22Rv1 (cell line): ENCODE measurements at regions not wholly inside any gene's neighbourhood (a gene's known extent, or its start where the extent isn't known, plus 50 kb on each side); places are given as distances from the start of the nearest gene placed in this dataset.

ENCODE experiments used
- CTCF ChIP-seq: fragments of 450-650 bp; IDR thresholded peaks from 2 replicates; pipeline ENCODE4 v1.5.1; 2017; ENCODE audit warnings: mild to moderate bottlenecking
- ZFX ChIP-seq: fragments of 450-650 bp; IDR thresholded peaks from 2 replicates; pipeline ENCODE4 v1.6.1; 2017; ENCODE audit warnings: antibody characterized with exemption, borderline replicate concordance

DNA sequence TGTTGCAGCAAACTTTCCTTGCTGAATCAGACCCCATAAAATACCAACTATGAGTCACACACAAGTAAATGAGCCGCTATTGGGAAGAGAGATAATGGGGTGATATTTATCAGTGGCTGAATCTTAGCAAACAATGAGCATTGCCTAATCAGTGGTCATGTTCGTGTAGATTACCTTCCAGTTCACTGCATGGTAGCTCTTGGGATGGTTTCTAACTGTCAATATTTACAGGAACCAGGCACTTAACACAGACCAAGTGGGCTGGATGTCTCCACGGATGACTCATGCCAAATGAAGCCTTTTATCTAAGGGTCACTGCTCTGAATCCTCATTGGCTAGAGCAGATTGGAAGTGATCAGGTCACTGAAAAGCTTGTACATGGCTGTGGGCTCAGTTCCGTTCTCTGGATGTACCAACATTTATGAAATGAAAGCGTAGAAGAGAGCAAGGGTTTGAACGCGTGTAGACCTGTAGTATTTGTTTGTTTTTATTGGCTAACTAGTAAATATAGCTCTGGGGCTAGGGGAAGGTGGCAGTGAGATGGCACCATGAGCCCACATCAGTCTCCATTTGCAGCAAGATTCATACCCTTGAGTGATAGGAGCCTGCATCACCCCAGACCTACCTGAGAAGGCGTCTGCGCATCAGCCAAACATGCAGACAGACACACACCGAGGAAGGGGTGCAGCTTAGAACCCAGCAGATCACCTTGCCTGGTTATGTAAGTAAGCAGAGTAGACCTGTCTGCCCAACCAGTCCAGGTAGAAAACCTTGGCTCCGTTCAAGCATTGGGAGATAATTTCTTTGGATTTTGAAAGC, 153.3 kb downstream of the TOMM20 start:
- TF ChIP-seq CTCF (no peak), ZFX (no peak)
